Activated T-cell treated with anti-CD3 and anti-CD28 coated beads, Interleukin-2, amount 50 U/mL, for 24 hours (primary cell): ENCODE measurements at regions not wholly inside any gene's neighbourhood (a gene's known extent, or its start where the extent isn't known, plus 50 kb on each side); places are given as distances from the start of the nearest gene placed in this dataset.
"Not testable (repeated sequence)": the region's sequence is repeated elsewhere in the genome, so short reads cannot be mapped to it uniquely, and the experiment has no call there.

Experiments used
- DNase-seq: peaks from one replicate; pipeline ENCODE4 v3.0.0-alpha.2; 2020
- H3K27ac Mint-ChIP-seq: 2 replicates; pipeline ENCODE4 v1.8.0; 2020; ENCODE audit warnings: mild to moderate bottlenecking, mixed read lengths
- H3K27me3 Mint-ChIP-seq: 2 replicates; pipeline ENCODE4 v1.8.0; 2020; ENCODE audit warnings: mixed read lengths
- H3K36me3 Mint-ChIP-seq: 2 replicates; pipeline ENCODE4 v1.8.0; 2020; ENCODE audit warnings: low read depth, mixed read lengths
- H3K4me1 Mint-ChIP-seq: 2 replicates; pipeline ENCODE4 v1.8.0; 2020; ENCODE audit warnings: low read depth, mixed read lengths
- H3K4me3 Mint-ChIP-seq: 2 replicates; pipeline ENCODE4 v1.8.0; 2020; ENCODE audit warnings: mild to moderate bottlenecking, moderate library complexity, mixed read lengths
- H3K9me3 Mint-ChIP-seq: 2 replicates; pipeline ENCODE4 v1.8.0; 2020; ENCODE audit warnings: mixed read lengths

- no peak overlapping the region for H3K27ac Mint-ChIP-seq
- no peaks in the 10 kb centered on the region for H3K4me1 Mint-ChIP-seq
- H3K9me3 Mint-ChIP-seq: no peaks in the 10 kb centered on the region
- no peak for DNase-seq
- no peak overlapping the region for H3K4me3 Mint-ChIP-seq
- H3K36me3 Mint-ChIP-seq: no peaks in the 10 kb centered on the region
- peaks cover 3% of the 10 kb centered on the region for H3K27me3 Mint-ChIP-seq
These were observed 234.7 kb downstream of the INSC start for GRCh38 chr11:15349413-15349812.

GRCh38 chr11:15361316-15361715 is 246.6 kb downstream of the INSC start:
- no peak overlapping the region for H3K27ac Mint-ChIP-seq
- no peaks in the 10 kb centered on the region for H3K27me3 Mint-ChIP-seq
- H3K4me3 Mint-ChIP-seq: no peak overlapping the region
- no peaks in the 10 kb centered on the region for H3K9me3 Mint-ChIP-seq
- DNase-seq: no peak
- H3K36me3 Mint-ChIP-seq: no peaks in the 10 kb centered on the region
- no peaks in the 10 kb centered on the region for H3K4me1 Mint-ChIP-seq

GRCh38 chr11:15365286-15365685 is 250.6 kb downstream of the INSC start:
- not testable (repeated sequence) for H3K4me1 Mint-ChIP-seq, H3K4me3 Mint-ChIP-seq, H3K36me3 Mint-ChIP-seq, H3K9me3 Mint-ChIP-seq, DNase-seq, H3K27ac Mint-ChIP-seq, H3K27me3 Mint-ChIP-seq

GRCh38 chr11:15367695-15368094 is 253.0 kb downstream of the INSC start:
- no peak overlapping the region for H3K27ac Mint-ChIP-seq
- H3K9me3 Mint-ChIP-seq: no peaks in the 10 kb centered on the region
- no peaks in the 10 kb centered on the region for H3K4me1 Mint-ChIP-seq
- DNase-seq: no peak
- H3K36me3 Mint-ChIP-seq: no peaks in the 10 kb centered on the region
- no peak overlapping the region for H3K4me3 Mint-ChIP-seq
- H3K27me3 Mint-ChIP-seq: no peaks in the 10 kb centered on the region

- H3K27me3 Mint-ChIP-seq: no peaks in the 10 kb centered on the region
- H3K9me3 Mint-ChIP-seq: no peaks in the 10 kb centered on the region
- H3K4me1 Mint-ChIP-seq: no peaks in the 10 kb centered on the region
- no peaks in the 10 kb centered on the region for H3K36me3 Mint-ChIP-seq
- H3K27ac Mint-ChIP-seq: no peak overlapping the region
- DNase-seq: no peak
- no peak overlapping the region for H3K4me3 Mint-ChIP-seq
These were observed 255.9 kb downstream of the INSC start for GRCh38 chr11:15370495-15371147.

- Mint-ChIP-seq H3K4me1 (no peaks in the 10 kb centered on the region), H3K9me3 (no peaks in the 10 kb centered on the region), H3K27ac (no peak overlapping the region), H3K27me3 (no peaks in the 10 kb centered on the region), H3K4me3 (no peak overlapping the region), H3K36me3 (no peaks in the 10 kb centered on the region)
- DNase-seq: no peak
These were observed 256.8 kb downstream of the INSC start for GRCh38 chr11:15371533-15371932.

GRCh38 chr11:15374418-15374817 is 259.7 kb downstream of the INSC start:
- Mint-ChIP-seq H3K36me3 (no peaks in the 10 kb centered on the region), H3K27me3 (no peaks in the 10 kb centered on the region), H3K4me3 (no peak overlapping the region), H3K4me1 (no peaks in the 10 kb centered on the region), H3K27ac (no peak overlapping the region), H3K9me3 (no peaks in the 10 kb centered on the region)
- DNase-seq: no peak

- Mint-ChIP-seq H3K27me3 (no peaks in the 10 kb centered on the region), H3K9me3 (no peaks in the 10 kb centered on the region), H3K27ac (no peak overlapping the region), H3K4me3 (no peak overlapping the region), H3K36me3 (no peaks in the 10 kb centered on the region), H3K4me1 (no peaks in the 10 kb centered on the region)
- DNase-seq: no peak
These were observed 264.2 kb downstream of the INSC start for GRCh38 chr11:15378941-15379340.

- H3K4me1 Mint-ChIP-seq: no peaks in the 10 kb centered on the region
- H3K27me3 Mint-ChIP-seq: no peaks in the 10 kb centered on the region
- no peak overlapping the region for H3K4me3 Mint-ChIP-seq
- no peaks in the 10 kb centered on the region for H3K36me3 Mint-ChIP-seq
- no peak for DNase-seq
- H3K27ac Mint-ChIP-seq: no peak overlapping the region
- no peaks in the 10 kb centered on the region for H3K9me3 Mint-ChIP-seq
These were observed 264.8 kb downstream of the INSC start for GRCh38 chr11:15379483-15379882.

- H3K4me1 Mint-ChIP-seq: no peaks in the 10 kb centered on the region
- no peak overlapping the region for H3K27ac Mint-ChIP-seq
- no peak overlapping the region for H3K4me3 Mint-ChIP-seq
- no peaks in the 10 kb centered on the region for H3K36me3 Mint-ChIP-seq
- H3K9me3 Mint-ChIP-seq: peaks cover 14% of the 10 kb centered on the region
- no peaks in the 10 kb centered on the region for H3K27me3 Mint-ChIP-seq
- DNase-seq: no peak
These were observed 276.1 kb downstream of the INSC start for GRCh38 chr11:15390857-15391256.

GRCh38 chr11:15396778-15397177 is 282.1 kb downstream of the INSC start:
- Mint-ChIP-seq H3K9me3 (peaks cover 31% of the 10 kb centered on the region), H3K36me3 (no peaks in the 10 kb centered on the region), H3K27me3 (no peaks in the 10 kb centered on the region), H3K4me1 (no peaks in the 10 kb centered on the region), H3K4me3 (no peak overlapping the region), H3K27ac (no peak overlapping the region)
- DNase-seq: no peak

- DNase-seq: no peak
- peaks cover 8% of the 10 kb centered on the region for H3K9me3 Mint-ChIP-seq
- no peak overlapping the region for H3K4me3 Mint-ChIP-seq
- H3K4me1 Mint-ChIP-seq: no peaks in the 10 kb centered on the region
- H3K27me3 Mint-ChIP-seq: no peaks in the 10 kb centered on the region
- H3K36me3 Mint-ChIP-seq: no peaks in the 10 kb centered on the region
- no peak overlapping the region for H3K27ac Mint-ChIP-seq
These were observed 292.2 kb downstream of the INSC start for GRCh38 chr11:15406851-15407351.

- Mint-ChIP-seq H3K4me1 (no peaks in the 10 kb centered on the region), H3K36me3 (no peaks in the 10 kb centered on the region), H3K9me3 (no peaks in the 10 kb centered on the region), H3K27me3 (no peaks in the 10 kb centered on the region), H3K27ac (no peak overlapping the region), H3K4me3 (no peak overlapping the region)
- no peak for DNase-seq
These were observed 297.3 kb downstream of the INSC start for GRCh38 chr11:15412054-15412453.

- no peaks in the 10 kb centered on the region for H3K27me3 Mint-ChIP-seq
- no peaks in the 10 kb centered on the region for H3K36me3 Mint-ChIP-seq
- DNase-seq: no peak
- no peaks in the 10 kb centered on the region for H3K4me1 Mint-ChIP-seq
- no peaks in the 10 kb centered on the region for H3K9me3 Mint-ChIP-seq
- no peak overlapping the region for H3K27ac Mint-ChIP-seq
- H3K4me3 Mint-ChIP-seq: no peak overlapping the region
These were observed 304.2 kb downstream of the INSC start for GRCh38 chr11:15418921-15419320.

GRCh38 chr11:15419696-15420095 is 305.0 kb downstream of the INSC start:
- Mint-ChIP-seq H3K27ac (no peak overlapping the region), H3K27me3 (no peaks in the 10 kb centered on the region), H3K4me1 (no peaks in the 10 kb centered on the region), H3K4me3 (no peak overlapping the region), H3K9me3 (no peaks in the 10 kb centered on the region), H3K36me3 (no peaks in the 10 kb centered on the region)
- no peak for DNase-seq

- H3K27ac Mint-ChIP-seq: no peak overlapping the region
These were observed 315.7 kb downstream of the INSC start for GRCh38 chr11:15430381-15430780.

More at GRCh38 chr11:15430381-15430780, 315.7 kb downstream of the INSC start:
- Mint-ChIP-seq H3K9me3 (peaks cover 4% of the 10 kb centered on the region), H3K36me3 (no peaks in the 10 kb centered on the region), H3K4me3 (no peak overlapping the region), H3K4me1 (no peaks in the 10 kb centered on the region), H3K27me3 (no peaks in the 10 kb centered on the region)
- no peak for DNase-seq
